A673 (cell line): ENCODE measurements at regions not wholly inside any gene's neighbourhood (a gene's known extent, or its start where the extent isn't known, plus 50 kb on each side); places are given as distances from the start of the nearest gene placed in this dataset.
"Not testable (repeated sequence)": the region's sequence is repeated elsewhere in the genome, so short reads cannot be mapped to it uniquely, and the experiment has no call there.

Experiments
- BruUV-seq: library from RNA; stranded (reverse); fragments of 400-500 nt; replicated peaks from 2 replicates; lab custom pipeline; 2021; lab: Mats Ljungman, UMichigan
- CTCF ChIA-PET: fragments of 300-600 bp; sonication (Branson Sonifier 250); formaldehyde crosslinking; loops from one replicate; lab custom pipeline; 2022; ENCODE audit warnings: antibody characterized with exemption; lab: Charles Lee
- POLR2A ChIA-PET: fragments of 300-600 bp; sonication (Branson Sonifier 250); formaldehyde crosslinking; loops from one replicate; lab custom pipeline; 2022; ENCODE audit warnings: antibody characterized with exemption; ENCODE audit not compliant: low non-redundant PET; lab: Charles Lee
- DNase-seq: peaks from one replicate; pipeline ENCODE4 v3.0.0-alpha.2; 2015; ENCODE audit warnings: low spot score
- H3K27ac ChIP-seq: fragments of 200-600 bp; sonication (generic); 2 replicates; pipeline ENCODE4 v1.5.1; 2016; ENCODE audit warnings: mixed run types, low read depth, mild to moderate bottlenecking, mixed read lengths, antibody characterized with exemption, low read length; ENCODE audit not compliant: poor library complexity, severe bottlenecking
- H3K27me3 ChIP-seq: fragments of 200-600 bp; sonication (generic); replicated peaks from 2 replicates; pipeline ENCODE4 v1.6.1; 2017; ENCODE audit warnings: mixed run types, low read depth, mild to moderate bottlenecking, mixed read lengths, antibody characterized with exemption, low read length; ENCODE audit not compliant: insufficient read depth, poor library complexity
- H3K36me3 ChIP-seq: fragments of 200-600 bp; sonication (generic); 2 replicates; pipeline ENCODE4 v1.6.1; 2016; ENCODE audit warnings: mixed run types, mild to moderate bottlenecking, mixed read lengths, antibody characterized with exemption, low read length; ENCODE audit not compliant: insufficient read depth, poor library complexity, severe bottlenecking
- H3K4me1 ChIP-seq: fragments of 200-600 bp; sonication (generic); 2 replicates; pipeline ENCODE4 v1.6.1; 2017; ENCODE audit warnings: mixed run types, mild to moderate bottlenecking, mixed read lengths, antibody characterized with exemption, low read length; ENCODE audit not compliant: insufficient read depth, poor library complexity, severe bottlenecking
- H3K4me3 ChIP-seq: fragments of 200-600 bp; sonication (generic); 2 replicates; pipeline ENCODE4 v1.5.1; 2016; ENCODE audit warnings: low read depth, mixed run types, mild to moderate bottlenecking, mixed read lengths, low read length; ENCODE audit not compliant: poor library complexity, severe bottlenecking
- H3K9me3 ChIP-seq: fragments of 200-600 bp; sonication (generic); 2 replicates; pipeline ENCODE4 v1.6.1; 2016; ENCODE audit warnings: mixed run types, low read depth, mild to moderate bottlenecking, mixed read lengths, antibody characterized with exemption, low read length; ENCODE audit not compliant: poor library complexity, severe bottlenecking
- EZH2 ChIP-seq: fragments of 200-600 bp; sonication (generic); IDR thresholded peaks from 2 replicates; pipeline ENCODE4 v1.6.1; 2017; ENCODE audit warnings: borderline replicate concordance, low read depth, mild to moderate bottlenecking, mixed read lengths, antibody characterized with exemption, low read length; ENCODE audit not compliant: poor library complexity, severe bottlenecking
- intact Hi-C: fragments of 100-400 bp; cut with micrococcal nuclease; formaldehyde crosslinking; loops from one replicate; pipeline ENCODE4 v1.10.0; 2022; ENCODE audit not compliant: unreplicated experiment
- TF ChIP-seq, protein P1 (sequence below): fragments of 300-800, 200-600 bp; sonication (generic); conservative IDR thresholded peaks from 2 replicates; pipeline ENCODE4 v1.5.1; 2017; ENCODE audit warnings: low read depth, mild to moderate bottlenecking, antibody characterized with exemption, low read length, moderate library complexity, mixed read lengths

DNA sequence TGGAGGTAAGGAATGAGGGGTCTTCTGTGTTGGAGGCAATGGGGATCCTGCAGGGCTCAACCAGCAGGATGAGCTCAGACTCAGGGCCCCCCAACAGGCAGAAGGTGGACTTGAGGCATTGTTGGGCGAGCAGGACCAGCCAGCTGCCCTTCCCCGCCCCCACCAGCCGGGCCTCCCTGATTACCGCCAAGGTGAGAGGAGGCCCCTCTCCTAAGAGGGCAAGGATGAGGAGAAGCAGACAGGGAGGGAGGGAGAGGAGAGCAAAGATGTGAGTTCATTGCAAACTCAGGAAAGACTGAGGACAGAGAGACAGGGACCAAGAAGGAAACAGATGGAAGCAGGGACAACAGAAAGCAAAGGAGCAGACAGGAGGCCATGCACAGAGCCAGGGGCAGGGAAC is 272.8 kb upstream of the XYLT1 start:
- ChIA-PET POLR2A (no interaction called here), CTCF (no interaction called here)
- peaks cover 11% of the 10 kb centered on the region for H3K9me3 ChIP-seq
- no peaks in the 10 kb centered on the region for H3K27me3 ChIP-seq
- TF ChIP-seq, protein P1, sequence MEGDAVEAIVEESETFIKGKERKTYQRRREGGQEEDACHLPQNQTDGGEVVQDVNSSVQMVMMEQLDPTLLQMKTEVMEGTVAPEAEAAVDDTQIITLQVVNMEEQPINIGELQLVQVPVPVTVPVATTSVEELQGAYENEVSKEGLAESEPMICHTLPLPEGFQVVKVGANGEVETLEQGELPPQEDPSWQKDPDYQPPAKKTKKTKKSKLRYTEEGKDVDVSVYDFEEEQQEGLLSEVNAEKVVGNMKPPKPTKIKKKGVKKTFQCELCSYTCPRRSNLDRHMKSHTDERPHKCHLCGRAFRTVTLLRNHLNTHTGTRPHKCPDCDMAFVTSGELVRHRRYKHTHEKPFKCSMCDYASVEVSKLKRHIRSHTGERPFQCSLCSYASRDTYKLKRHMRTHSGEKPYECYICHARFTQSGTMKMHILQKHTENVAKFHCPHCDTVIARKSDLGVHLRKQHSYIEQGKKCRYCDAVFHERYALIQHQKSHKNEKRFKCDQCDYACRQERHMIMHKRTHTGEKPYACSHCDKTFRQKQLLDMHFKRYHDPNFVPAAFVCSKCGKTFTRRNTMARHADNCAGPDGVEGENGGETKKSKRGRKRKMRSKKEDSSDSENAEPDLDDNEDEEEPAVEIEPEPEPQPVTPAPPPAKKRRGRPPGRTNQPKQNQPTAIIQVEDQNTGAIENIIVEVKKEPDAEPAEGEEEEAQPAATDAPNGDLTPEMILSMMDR = no peak
- no peak for TF ChIP-seq EZH2
- no peak for DNase-seq
- no peak overlapping the region for H3K27ac ChIP-seq
- intact Hi-C loops = no loop called here
- no peak overlapping the region for H3K4me3 ChIP-seq
- no peaks in the 10 kb centered on the region for H3K36me3 ChIP-seq
- no peaks in the 10 kb centered on the region for H3K4me1 ChIP-seq
- no TSS peak for BruUV-seq

DNA sequence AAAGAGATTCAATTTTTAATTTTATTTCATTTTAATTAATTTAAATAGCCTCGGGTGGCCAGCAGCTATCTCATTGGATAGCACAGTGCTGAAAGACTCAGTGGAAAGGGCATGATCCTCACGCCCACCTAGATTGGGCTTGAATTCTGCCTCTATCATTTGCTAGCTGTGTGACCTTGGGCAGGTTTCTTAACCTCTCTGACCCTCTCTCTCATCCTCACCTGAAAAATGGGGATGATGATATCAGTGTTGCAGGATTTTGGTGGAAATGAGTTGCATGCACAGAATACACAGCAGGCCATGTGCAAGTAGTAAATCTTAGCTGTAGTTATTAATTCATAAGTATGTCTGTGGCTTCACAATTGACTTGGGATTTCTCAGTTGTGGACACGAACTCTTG is 272.4 kb upstream of the XYLT1 start:
- BruUV-seq = no TSS peak
- Histone ChIP-seq H3K27ac (no peak overlapping the region), H3K9me3 (peaks cover 11% of the 10 kb centered on the region), H3K27me3 (no peaks in the 10 kb centered on the region), H3K36me3 (no peaks in the 10 kb centered on the region), H3K4me3 (no peak overlapping the region), H3K4me1 (no peaks in the 10 kb centered on the region)
- CTCF ChIA-PET = no interaction called here
- POLR2A ChIA-PET = no interaction called here
- DNase-seq = no peak
- TF ChIP-seq, protein P1 = no peak
- TF ChIP-seq EZH2 = no peak
- intact Hi-C loops = no loop called here

DNA sequence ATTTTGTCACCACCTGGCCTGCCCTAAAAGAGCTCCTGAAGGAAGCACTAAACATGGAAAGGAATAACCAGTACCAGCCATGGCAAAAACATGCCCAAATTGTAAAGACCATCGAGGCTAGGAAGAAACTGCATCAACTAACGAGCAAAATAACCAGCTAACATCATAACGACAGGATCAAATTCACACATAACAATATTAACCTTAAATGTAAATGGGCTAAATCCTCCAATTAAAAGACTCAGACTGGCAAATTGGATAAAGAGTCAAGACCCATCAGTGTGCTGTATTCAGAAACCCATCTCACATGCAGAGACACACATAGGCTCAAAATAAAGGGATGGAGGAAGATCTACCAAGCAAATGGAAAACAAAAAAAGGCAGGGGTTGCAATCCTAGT is 264.3 kb upstream of the XYLT1 start:
- intact Hi-C loops, BruUV-seq, H3K27ac ChIP-seq, H3K4me1 ChIP-seq, POLR2A ChIA-PET, H3K36me3 ChIP-seq, H3K9me3 ChIP-seq, DNase-seq, CTCF ChIA-PET, H3K4me3 ChIP-seq, H3K27me3 ChIP-seq: not testable (repeated sequence)

DNA sequence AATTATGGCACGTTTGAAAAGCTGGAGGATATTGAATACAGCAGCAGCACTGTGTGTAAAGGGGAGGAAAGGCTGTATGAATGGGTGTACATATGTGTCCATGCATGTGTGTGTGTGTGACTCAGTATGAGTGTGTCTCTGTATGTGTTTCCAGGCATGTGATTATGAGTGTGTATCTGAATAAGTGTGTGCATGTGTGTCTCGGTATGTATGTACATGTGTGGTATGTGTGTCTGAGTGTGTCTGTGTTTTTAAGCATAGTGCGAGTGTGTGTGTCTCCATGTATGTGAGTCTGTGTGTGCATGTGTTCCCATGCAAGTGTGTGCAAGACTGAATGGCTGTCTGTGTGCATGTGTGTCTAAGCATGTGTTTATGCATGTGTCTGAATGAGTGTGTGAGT is 259.1 kb upstream of the XYLT1 start:
- no peak overlapping the region for H3K4me3 ChIP-seq
- no TSS peak for BruUV-seq
- ChIA-PET CTCF (no interaction called here), POLR2A (no interaction called here)
- peaks cover 16% of the 10 kb centered on the region for H3K9me3 ChIP-seq
- no peak overlapping the region for H3K27ac ChIP-seq
- no peaks in the 10 kb centered on the region for H3K4me1 ChIP-seq
- TF ChIP-seq, protein P1 = no peak
- TF ChIP-seq EZH2 = no peak
- H3K27me3 ChIP-seq = no peaks in the 10 kb centered on the region
- DNase-seq = no peak
- no peaks in the 10 kb centered on the region for H3K36me3 ChIP-seq
- intact Hi-C loops = no loop called here
